Coronary artery (tissue), 2 donors: ENCODE measurements at regions not wholly inside any gene's neighbourhood (a gene's known extent, or its start where the extent isn't known, plus 50 kb on each side); places are given as distances from the start of the nearest gene placed in this dataset.
"Not testable (repeated sequence)": the region's sequence is repeated elsewhere in the genome, so short reads cannot be mapped to it uniquely, and the experiment has no call there.

Experiments used
- DNase-seq: peaks from one replicate; pipeline ENCODE4 v3.0.0-alpha.2; 2017; ENCODE audit warnings: low spot score
- H3K27ac ChIP-seq, 2 donors: fragments of 200-600 bp; sonication (generic); one replicate each; pipeline ENCODE4 v1.5.1; 2016 to 2019
- H3K4me3 ChIP-seq: fragments of 200-600 bp; sonication (generic); 2 replicates; pipeline ENCODE4 v1.5.1; 2016; ENCODE audit warnings: mild to moderate bottlenecking, moderate library complexity
- CTCF ChIP-seq: fragments of 200-600 bp; sonication (generic); IDR thresholded peaks from one replicate; pipeline ENCODE4 v1.5.1; 2019; ENCODE audit warnings: antibody characterized with exemption

GRCh38 chr14:97066068-97066899, 269.1 kb downstream of the VRK1 start:
- Histone ChIP-seq H3K4me3 (no peak overlapping the region), H3K27ac (no peak overlapping the region)
- no peak for DNase-seq
- TF ChIP-seq CTCF, result no peak

GRCh38 chr14:97068293-97068692, 271.1 kb downstream of the VRK1 start:
- H3K27ac ChIP-seq, DNase-seq, H3K4me3 ChIP-seq: not testable (repeated sequence)

- no peak for DNase-seq
- no peak for TF ChIP-seq CTCF
- H3K4me3 ChIP-seq, result no peak overlapping the region
Observed at GRCh38 chr14:97070259-97070658, 273.1 kb downstream of the VRK1 start.

GRCh38 chr14:97071177-97071576, 274.0 kb downstream of the VRK1 start:
- H3K27ac ChIP-seq, result no peak overlapping the region
- no peak for TF ChIP-seq CTCF
- no peak overlapping the region for H3K4me3 ChIP-seq
- DNase-seq, result no peak

More at GRCh38 chr14:97070259-97070658, 273.1 kb downstream of the VRK1 start:
- no peak overlapping the region for H3K27ac ChIP-seq

GRCh38 chr14:97073622-97074021, 276.4 kb downstream of the VRK1 start:
- TF ChIP-seq CTCF, result no peak
- DNase-seq, result no peak
- Histone ChIP-seq H3K27ac (no peak overlapping the region), H3K4me3 (no peak overlapping the region)

GRCh38 chr14:97074456-97074855, 277.3 kb downstream of the VRK1 start:
- no peak for TF ChIP-seq CTCF
- Histone ChIP-seq H3K4me3 (no peak overlapping the region), H3K27ac (no peak overlapping the region)
- no peak for DNase-seq

GRCh38 chr14:97074856-97075255, 277.7 kb downstream of the VRK1 start:
- H3K27ac ChIP-seq, result no peak overlapping the region
- H3K4me3 ChIP-seq, result no peak overlapping the region
- TF ChIP-seq CTCF, result no peak
- no peak for DNase-seq
